HG03159 (cell line): ENCODE measurements at regions not wholly inside any gene's neighbourhood (a gene's known extent, or its start where the extent isn't known, plus 50 kb on each side); places are given as distances from the start of the nearest gene placed in this dataset.
A peak's percentile ranks its signal among the peaks of the same experiment; 100 is the strongest.
"Not testable (repeated sequence)": the region's sequence is repeated elsewhere in the genome, so short reads cannot be mapped to it uniquely, and the experiment has no call there.

Experiments
- ATAC-seq: cut with Tn5 transposase; IDR thresholded peaks from one replicate; pipeline ENCODE4 v1.9.1; 2021; ENCODE audit warnings: mild to moderate bottlenecking, moderate library complexity; ENCODE audit not compliant: unreplicated experiment

DNA sequence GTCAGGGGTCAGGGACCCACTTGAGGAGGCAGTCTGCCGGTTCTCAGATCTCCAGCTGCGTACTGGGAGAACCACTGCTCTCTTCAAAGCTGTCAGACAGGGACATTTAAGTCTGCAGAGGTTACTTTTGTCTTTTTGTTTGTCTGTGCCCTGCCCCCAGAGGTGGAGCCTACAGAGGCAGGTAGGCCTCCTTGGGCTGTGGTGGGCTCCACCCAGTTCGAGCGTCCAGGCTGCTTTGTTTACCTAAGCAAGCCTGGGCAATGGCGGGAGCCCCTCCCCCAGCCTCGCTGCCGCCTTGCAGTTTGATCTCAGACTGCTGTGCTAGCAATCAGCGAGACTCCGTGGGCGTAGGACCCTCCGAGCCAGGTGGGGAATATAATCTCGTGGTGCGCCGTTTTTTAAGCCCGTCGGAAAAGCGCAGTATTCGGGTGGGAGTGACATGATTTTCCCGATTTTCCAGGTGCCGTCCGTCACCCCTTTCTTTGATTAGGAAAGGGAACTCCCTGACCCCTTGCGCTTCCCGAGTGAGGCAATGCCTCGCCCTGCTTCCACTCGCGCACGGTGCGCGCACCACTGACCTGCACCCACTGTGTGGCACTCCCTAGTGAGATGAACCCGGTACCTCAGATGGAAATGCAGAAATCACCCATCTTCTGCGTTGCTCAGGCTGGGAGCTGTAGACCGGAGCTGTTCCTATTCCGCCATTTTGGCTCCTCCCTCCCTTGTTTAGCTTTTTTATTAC, 268.6 kb upstream of the SATB1 start:
- not testable (repeated sequence) for ATAC-seq

DNA sequence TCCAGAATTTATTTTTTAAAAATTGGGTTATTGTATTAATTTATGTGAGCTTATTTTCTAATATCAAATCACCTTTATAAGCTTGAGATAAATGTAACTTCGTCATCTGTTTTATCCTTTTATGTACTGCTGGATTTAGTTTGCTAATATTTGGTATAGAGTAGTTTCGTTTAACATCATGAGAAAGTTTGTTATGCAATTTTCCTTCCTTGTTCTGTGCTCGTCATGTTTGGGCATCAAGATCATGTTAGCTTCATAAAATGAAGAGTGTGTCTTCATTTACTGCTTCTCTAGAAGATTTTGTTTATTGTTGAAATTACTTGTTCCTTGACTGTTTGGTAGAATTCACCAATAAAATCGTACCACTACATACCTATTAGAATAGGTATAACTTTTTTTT, 262.1 kb upstream of the SATB1 start:
- ATAC-seq = no peak

DNA sequence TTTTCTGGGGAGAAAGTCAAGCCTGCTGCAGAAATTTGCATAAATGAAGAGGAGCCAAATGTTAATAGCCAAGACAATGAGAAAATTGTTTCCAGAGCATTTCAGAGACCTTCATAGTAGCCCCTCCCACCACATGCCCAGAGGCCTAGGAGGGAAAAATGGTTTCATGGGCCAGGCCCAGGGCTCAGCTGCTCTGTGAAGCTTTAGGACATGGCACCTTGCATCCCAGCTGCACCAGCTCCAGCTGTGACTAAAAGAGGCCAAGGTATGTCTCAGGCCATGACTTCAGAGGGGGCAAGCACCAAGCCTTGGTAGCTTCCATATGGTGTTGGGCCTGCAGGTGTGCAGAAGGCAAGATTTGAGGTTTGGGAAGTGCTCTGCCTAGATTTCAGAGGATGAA, 258.8 kb upstream of the SATB1 start:
- ATAC-seq = no peak

DNA sequence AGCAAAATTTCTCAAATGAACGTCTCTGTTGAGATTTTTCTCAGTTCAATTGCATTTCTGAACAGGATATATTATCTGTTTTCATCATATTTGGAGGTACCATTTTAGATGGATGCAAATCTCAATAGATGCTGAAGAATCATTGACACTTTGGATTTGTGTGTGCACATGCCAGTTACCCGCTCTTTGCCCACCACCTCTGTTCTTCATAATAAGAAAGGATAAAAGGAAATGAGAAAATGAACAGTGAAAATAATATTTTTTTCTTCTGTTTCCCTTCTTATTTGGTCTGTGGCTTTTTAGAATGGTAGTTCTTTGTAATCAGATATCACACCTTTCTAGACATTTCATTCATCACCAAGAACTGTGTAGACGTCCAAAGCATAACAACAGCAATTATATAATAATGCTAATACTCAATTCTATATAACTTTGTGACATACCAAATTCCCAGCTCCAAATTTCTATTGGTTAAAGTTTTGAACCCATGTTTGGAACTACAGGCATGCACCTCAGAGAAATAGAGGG, 256.7 kb upstream of the SATB1 start:
- no peak for ATAC-seq

DNA sequence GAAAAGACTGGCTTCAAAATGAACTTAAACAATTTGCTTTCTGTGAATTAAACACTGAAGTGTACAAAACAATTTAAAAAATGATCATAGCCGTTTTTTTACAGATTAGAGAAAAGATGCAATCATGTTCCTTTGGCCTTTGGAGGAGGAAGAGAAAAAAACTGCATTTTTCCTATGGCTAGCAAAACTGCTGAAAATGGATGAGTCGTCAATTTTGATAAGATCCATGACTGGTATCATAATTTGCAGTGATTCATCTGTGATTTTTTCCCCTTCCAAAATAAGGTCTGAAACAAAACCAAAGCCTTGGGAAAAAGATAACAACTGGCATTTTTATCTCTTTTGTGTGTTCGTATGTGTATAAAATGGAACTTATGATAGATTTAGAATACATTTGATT, 255.6 kb upstream of the SATB1 start:
- no peak for ATAC-seq

DNA sequence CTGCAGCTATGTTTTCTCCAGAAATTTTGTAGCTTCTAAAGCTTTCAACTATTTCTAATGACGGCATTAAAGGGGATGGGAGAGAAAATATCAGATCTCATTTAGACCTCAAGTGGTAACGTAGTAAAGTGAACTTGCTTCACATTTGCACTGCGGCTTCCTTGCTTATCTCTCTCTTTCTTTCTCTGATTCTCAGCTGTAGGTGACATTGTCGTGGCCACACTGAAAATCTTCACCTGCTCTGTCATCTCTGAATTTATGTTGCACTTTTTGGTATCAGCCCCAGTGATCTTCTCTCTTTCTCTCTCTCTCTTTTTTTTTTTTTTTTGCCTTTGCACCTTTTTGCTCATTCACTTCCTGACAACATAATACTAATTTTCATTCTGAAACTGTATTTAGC, 254.1 kb upstream of the SATB1 start:
- ATAC-seq = no peak

DNA sequence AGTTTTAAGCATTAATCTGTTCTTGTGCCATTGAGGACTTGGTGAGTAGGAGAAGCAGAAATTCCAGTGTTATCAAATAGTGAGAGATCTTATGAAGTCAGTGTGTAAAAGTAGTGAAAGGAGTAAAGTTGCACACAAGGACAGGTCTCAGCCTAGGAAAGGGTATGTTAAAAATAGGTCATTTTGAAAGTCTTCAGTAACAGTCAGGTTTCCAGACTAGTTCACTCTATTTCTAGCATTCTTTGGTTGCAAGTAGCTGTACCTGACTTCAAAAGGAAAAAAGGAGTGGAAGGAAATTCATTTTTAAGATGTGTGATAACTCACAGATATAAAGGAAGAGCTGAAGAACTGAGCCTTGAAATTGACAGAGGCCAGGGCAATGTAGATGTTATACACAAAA, 250.1 kb upstream of the SATB1 start:
- ATAC-seq = no peak

DNA sequence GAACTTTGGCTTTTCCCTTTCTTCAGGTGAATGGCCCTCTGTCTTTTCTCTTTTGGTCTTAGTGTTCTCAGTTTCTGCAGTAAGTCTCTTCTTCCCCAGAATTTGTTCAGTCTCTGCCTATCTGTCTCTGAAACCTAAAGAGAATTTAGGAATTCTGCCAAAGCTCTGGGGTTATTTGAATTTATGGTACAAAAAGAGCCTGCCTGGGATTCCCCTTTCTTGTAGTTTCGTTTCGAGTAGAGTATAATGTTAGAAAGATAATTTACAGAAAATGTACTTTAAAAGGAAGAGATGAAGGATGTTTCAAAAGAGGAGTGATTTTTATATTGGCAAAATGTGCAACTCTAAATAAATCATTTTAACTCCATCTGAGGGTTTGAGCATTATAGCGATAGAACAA, 247.4 kb upstream of the SATB1 start:
- ATAC-seq = no peak

DNA sequence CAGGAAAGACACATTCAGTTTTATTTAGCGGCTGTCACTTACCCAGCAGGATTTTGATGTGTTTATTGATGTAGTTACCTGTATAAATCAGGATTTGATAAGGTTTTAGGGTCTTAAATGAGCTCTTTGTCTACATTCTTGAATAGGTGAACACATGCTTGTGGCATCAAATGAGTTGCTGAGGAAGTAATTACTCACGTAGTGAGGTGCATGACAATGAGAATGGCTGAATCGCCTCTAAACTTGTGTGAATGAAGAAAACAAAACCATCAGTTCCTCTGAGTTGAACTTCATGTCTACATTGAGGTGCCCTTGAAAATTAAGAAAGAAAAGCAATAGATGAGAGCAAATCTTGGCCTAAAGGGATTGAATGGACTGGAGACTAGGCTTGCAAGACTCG, 245.6 kb upstream of the SATB1 start:
- no peak for ATAC-seq

DNA sequence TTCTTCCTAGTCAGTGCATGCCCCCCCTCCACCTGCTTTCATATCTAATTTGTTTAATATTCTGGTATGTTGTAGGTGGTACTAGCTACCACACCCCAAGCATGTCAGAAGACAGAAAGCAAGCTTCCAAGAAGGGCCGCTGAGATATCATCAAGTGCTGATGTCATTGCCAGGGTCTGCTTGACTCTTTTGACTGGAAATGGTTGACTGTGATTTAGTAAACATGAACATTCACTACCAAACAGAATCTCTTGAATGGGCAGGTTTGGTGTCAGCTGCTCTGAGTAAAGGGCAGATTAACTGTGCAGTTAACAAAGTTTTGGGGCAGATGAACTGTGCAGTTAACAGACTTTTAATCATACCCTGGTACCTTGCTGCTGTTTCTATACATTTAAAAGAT, 244.2 kb upstream of the SATB1 start:
- ATAC-seq = no peak

DNA sequence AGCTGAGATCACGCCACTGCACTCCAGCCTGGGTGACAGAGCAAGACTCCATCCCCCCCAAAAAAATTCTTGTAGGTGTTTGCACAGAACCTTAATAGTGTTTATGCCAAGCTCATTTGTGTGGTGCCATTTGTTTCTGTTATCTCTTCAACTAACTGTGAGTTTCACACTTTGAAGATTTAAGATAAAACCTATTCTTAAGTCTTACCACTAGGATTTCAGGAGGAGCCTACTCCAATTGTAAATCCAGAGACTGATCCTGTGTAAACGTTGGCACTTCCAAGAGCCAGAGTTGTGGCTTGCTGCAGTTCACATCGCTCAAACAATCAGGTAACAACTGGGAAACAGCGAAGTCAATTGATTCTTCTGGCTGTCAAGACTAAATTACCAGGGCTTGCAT, 242.4 kb upstream of the SATB1 start:
- no peak for ATAC-seq

DNA sequence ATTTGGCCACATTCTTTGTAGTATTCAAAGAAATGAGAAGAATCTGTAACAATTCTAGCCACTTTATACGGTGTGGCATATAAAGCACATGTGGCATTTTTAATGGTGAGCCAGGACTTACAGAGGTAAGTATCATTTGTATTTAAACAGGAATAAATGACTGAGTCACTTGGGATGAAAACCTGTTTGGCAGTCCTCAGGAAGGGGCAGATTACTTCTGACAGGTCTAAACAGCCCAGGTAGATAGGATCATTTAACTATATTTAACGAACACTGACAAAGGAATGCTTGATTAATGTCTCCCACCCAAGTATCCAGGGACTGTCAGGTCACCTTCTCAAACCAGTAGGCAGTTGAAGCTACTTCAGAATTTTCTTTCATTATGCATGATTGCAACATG, 241.5 kb upstream of the SATB1 start:
- no peak for ATAC-seq

DNA sequence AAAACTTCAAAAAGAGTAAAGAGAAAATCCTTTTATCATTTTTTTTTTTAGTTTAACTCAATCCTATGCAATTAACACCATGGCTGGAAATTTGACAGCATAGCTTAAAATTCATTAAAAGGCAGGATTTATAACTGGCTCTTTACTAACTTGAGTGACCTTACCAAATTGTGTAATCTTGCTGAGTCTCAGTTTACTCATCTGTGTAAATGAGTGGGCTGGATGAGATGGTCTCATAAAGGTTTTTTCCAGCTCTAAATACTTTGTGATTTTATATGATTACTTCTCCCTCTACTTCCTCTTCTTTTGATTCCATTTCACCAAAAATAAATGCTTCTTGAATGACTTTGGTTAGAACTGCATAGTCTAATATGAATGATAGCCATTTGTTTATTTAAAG, 234.9 kb upstream of the SATB1 start:
- no peak for ATAC-seq

DNA sequence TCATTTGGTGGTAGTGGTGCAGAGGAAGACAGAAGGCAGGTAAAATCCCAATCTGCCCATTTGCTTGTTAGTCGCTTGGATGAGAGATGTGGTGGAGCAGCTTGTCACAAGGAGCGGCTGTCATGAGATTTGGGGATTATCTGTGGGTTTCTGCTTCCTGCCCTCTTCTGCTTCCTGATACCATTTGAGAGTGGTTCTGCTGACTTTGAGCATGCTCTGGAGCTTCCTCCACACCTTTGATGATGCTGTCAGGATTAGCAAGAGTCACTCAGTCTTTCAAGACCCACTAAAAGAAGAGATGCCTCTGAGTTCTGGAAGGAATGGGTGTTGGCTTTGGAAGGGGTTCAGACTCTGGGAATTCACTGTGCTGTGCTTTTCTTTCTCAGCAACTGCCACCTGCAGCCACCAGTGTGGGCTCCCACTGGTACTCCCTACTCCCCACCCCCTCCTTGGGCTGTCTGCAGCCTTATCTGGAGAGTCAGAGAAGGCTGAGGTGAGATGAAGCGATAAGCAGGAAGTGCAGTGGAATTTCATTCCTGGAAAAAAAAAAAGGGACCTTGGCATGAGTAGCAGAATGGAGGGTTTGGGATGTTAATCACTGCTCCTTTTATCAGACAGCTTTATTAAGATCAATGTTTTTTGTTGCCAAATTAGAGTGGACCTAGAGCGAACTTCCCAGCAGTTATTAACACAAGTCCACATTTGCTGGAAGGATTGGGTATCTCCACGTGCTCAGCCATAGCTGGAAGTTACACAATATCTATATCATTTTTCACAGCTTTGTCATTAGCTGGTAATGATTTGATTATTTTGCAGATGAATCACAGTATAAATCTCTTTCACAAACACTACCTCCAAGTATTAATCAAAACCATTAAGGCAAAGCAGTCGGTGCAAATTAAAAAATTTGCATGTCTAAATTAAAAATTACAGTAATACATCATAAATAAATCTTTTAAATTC, 233.0 kb upstream of the SATB1 start:
- no peak for ATAC-seq

DNA sequence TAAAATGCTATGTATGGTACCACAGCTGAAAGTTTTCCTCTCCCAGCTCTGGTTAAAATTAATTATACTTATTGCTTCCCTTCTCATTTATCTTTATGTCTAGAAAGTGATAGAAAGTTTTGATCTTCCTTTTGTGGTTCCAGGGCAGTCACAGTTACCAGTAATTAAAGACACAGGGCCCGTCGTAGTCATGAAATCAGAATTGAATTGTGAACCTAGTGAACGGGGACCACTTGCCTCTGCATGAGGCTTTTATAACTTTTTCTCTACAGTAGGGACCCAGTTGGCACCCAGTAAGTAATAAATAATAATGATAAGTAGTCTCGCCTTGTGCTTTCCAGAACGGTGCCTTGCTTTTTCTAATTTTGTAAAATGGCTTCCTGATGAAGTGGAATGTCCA, 231.7 kb upstream of the SATB1 start:
- no peak for ATAC-seq

DNA sequence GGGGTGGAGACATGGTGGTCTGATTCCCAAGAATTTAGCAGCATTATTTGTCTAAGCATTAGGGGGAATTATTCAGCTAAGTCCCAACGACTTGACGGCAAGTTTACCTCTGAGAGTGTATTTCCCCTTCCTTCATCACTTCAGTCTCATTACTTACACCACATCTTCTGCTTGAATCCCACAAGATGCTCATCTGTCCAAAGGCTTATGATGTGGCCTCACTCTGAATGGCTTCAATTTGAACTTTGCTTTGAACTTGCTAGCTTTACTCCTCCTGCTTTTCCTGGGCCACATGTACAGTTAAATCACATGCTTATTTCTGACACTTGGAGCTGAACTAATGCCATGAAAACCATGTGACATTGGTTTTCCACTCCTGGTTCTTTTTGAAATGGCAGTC, 231.3 kb upstream of the SATB1 start:
- ATAC-seq = no peak

DNA sequence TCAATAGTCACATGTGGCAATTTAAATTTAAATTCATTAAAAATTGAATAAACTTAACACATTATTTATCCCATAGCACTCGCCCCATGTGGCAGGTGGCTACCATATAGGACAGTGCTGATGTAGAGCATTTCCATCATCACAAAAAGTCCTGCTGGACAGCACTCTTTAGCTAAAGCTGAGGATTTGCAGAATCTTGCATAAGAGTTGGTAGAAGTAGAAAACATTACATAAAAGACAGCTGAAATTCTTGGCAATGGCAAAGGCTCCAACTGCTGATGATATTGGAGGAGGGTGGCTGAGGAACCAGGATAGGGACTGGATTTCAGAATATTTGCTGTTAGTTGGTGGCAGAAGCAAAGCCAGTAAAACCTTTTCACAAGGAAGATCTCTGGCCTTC, 230.7 kb upstream of the SATB1 start:
- ATAC-seq = no peak

DNA sequence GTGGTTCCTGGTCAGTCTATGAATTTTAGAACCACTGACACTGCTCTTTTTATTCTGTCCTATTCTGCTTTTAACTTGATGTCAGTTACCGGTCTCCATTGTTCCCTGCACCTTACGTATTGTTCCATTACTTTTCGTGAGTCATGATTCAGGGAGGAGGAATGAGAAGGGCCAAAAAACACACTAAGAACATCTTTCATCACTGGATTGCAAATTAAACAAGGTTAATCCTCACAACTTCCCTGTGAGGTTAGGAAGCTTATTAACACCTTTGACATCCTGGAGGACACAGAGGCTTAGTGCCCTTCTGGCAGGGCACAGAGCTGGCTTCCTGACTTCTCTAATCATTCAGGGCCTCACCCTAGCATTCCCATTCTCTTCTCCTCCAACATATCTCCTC, 227.6 kb upstream of the SATB1 start:
- ATAC-seq = no peak

DNA sequence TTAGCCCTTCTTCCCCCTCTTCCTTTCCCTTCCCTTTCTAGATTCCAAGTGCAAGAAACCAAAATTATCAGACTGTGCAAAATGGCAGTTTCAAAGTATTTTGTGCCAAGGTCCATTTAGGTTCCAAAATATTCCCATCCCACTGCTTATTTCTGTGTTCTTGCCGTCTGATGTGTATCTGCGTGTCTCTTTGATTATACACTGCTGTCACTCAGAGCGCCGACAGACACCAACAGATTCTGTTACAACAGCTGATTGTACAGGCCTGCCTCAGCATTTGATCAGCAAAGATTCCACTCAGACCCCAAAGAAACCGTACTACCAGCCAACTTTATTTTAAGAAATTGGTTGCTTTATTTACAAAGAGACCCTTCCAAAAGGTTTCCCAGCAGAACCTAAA, 225.6 kb upstream of the SATB1 start:
- ATAC-seq = no peak

DNA sequence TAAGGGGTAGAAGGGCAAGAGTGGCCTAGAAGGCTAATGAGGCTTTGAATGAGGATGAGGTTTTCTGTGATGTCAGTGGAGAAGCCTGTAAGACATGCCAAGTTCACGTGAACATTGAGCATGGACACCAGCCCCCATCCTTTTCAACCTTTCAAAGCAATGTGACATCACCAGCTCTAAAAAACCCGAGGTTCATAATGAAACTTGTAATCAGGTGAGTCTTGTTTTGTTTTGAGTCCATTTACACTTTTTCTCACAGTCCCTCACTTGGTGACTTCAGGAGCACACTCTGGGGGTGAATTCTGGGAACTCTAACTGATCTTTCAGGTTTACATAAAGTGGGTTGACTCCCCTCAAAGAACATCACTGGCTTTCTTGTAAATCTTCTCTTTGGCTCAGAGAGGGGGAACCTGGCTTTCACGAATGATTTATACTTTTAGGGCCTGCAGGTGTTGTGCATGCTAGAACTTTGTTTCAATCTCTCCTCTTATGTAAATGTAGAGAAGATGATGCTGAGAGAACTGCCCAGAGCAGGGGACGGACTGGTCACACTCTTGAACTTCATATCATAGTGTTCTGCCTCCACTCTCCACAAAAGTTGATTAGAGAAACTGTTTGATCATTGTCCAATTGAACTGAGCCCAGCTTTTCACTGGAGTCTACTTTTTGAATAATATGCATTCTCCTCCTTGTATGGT, 224.7 kb upstream of the SATB1 start:
- peak; percentile 82 for ATAC-seq

DNA sequence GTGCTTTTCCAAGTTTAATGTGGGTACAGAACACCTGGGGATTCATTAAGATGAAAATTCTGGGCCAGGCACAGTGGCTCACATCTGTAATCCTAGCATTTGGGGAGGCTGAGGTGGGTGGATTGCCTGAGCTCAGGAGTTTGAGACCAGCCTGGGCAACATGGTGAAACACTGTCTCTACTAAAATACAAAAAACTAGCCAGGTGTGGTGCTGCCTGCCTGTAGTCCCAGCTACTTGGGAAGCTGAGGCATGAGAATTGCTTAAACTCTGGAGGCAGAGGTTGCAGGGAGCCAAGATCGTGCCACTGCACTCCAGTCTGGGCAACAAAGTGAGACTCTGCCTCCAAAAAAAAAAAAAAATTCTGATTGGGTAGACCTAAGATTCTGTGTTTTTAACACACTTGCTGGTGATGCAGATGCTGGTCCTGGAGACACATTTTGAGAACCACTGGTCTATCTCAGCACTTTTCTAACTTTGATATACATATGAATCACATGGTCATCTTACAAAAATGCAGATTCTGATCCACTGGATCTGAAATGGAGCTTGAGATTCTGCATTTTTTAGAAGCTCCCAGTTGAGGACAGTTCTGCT, 223.8 kb upstream of the SATB1 start:
- no peak for ATAC-seq
